Tibial nerve (tissue), 3 donors: ENCODE measurements at regions not wholly inside any gene's neighbourhood (a gene's known extent, or its start where the extent isn't known, plus 50 kb on each side); places are given as distances from the start of the nearest gene placed in this dataset.
"Not testable (repeated sequence)": the region's sequence is repeated elsewhere in the genome, so short reads cannot be mapped to it uniquely, and the experiment has no call there.

ENCODE experiments used
- CTCF ChIP-seq, 5 experiments: fragments of 200-600 bp in 3 of 5; fragments of 450-650 bp in 2 of 5; sonication (generic) in 3 of 5; IDR thresholded peaks; one replicate each; pipeline ENCODE4 v1.5.1; 2016 to 2019; ENCODE audit warnings: antibody characterized with exemption in 5 of 5, mild to moderate bottlenecking in 3 of 5, moderate library complexity in 2 of 5
- POLR2A ChIP-seq, 2 donors: fragments of 450-650 bp; IDR thresholded peaks; one replicate each; pipeline ENCODE4 v1.6.1; 2017; ENCODE audit warnings: antibody characterized with exemption in 2 of 2, mild to moderate bottlenecking in 2 of 2, moderate library complexity in 2 of 2

GRCh38 chr17:16837468-16838266 is 134.3 kb downstream of the TNFRSF13B start:
- not testable (repeated sequence) for TF ChIP-seq CTCF, POLR2A (IDR thresholded peaks at IDR 0.05)
